HG02981 (cell line): ENCODE measurements at regions not wholly inside any gene's neighbourhood (a gene's known extent, or its start where the extent isn't known, plus 50 kb on each side); places are given as distances from the start of the nearest gene placed in this dataset.

Experiments
- ATAC-seq: cut with Tn5 transposase; IDR thresholded peaks from one replicate; pipeline ENCODE4 v1.9.1; 2021; ENCODE audit warnings: mild to moderate bottlenecking, moderate library complexity; ENCODE audit not compliant: unreplicated experiment

- ATAC-seq: no peak
These were observed 621.4 kb downstream of the DIAPH3 start for GRCh38 chr13:59542303-59542702.

GRCh38 chr13:59543418-59543817 lies 620.3 kb downstream of the DIAPH3 start:
- no peak for ATAC-seq

- no peak for ATAC-seq
These were observed 618.7 kb downstream of the DIAPH3 start for GRCh38 chr13:59545007-59545406.

GRCh38 chr13:59546178-59546577 lies 617.5 kb downstream of the DIAPH3 start:
- ATAC-seq: no peak

- no peak for ATAC-seq
These were observed 615.8 kb downstream of the DIAPH3 start for GRCh38 chr13:59547950-59548349.

- ATAC-seq: no peak
These were observed 600.8 kb downstream of the DIAPH3 start for GRCh38 chr13:59562924-59563323.

GRCh38 chr13:59566561-59566960 lies 597.2 kb downstream of the DIAPH3 start:
- no peak for ATAC-seq

GRCh38 chr13:59568306-59568705 lies 595.4 kb downstream of the DIAPH3 start:
- ATAC-seq: no peak

- no peak for ATAC-seq
These were observed 593.5 kb downstream of the DIAPH3 start for GRCh38 chr13:59570204-59570603.

GRCh38 chr13:59584101-59584500 lies 579.6 kb downstream of the DIAPH3 start:
- ATAC-seq: no peak

GRCh38 chr13:59584761-59585670 lies 578.7 kb downstream of the DIAPH3 start:
- no peak for ATAC-seq

GRCh38 chr13:59587030-59587429 lies 576.7 kb downstream of the DIAPH3 start:
- no peak for ATAC-seq

- ATAC-seq: no peak
These were observed 575.6 kb downstream of the DIAPH3 start for GRCh38 chr13:59587971-59588716.

GRCh38 chr13:59588717-59589067 lies 575.0 kb downstream of the DIAPH3 start:
- ATAC-seq: no peak

GRCh38 chr13:59601993-59602392 lies 561.7 kb downstream of the DIAPH3 start:
- no peak for ATAC-seq

- no peak for ATAC-seq
These were observed 560.1 kb downstream of the DIAPH3 start for GRCh38 chr13:59603646-59604045.

GRCh38 chr13:59607172-59607571 lies 556.6 kb downstream of the DIAPH3 start:
- ATAC-seq: no peak

- no peak for ATAC-seq
These were observed 555.9 kb downstream of the DIAPH3 start for GRCh38 chr13:59607780-59608233.

- no peak for ATAC-seq
These were observed 554.3 kb downstream of the DIAPH3 start for GRCh38 chr13:59609421-59609820.
